ENCODE measurements at regions not wholly inside any gene's neighbourhood (a gene's known extent, or its start where the extent isn't known, plus 50 kb on each side); places are given as distances from the start of the nearest gene placed in this dataset.

- no peak overlapping the region for H3K4me3 Mint-ChIP-seq
- no peak for DNase-seq
- H3K9me3 Mint-ChIP-seq = peaks cover 16% of the 10 kb centered on the region
- H3K36me3 Mint-ChIP-seq (ENCODE audit: low read depth) = no peaks in the 10 kb centered on the region
- no peak for TF ChIP-seq CTCF (IDR thresholded peaks at IDR 0.05)
- no peaks in the 10 kb centered on the region for H3K4me1 Mint-ChIP-seq
- H3K27ac Mint-ChIP-seq = no peak overlapping the region
- peaks cover 4% of the 10 kb centered on the region for H3K27me3 Mint-ChIP-seq (ENCODE audit: low read depth, poor library complexity)
Observed at GRCh38 chr21:15560383-15561056, 169.3 kb upstream of the USP25 start.

- no peak for DNase-seq
- Mint-ChIP-seq H3K4me1 (no peaks in the 10 kb centered on the region), H3K27me3 (ENCODE audit: low read depth, poor library complexity) (peaks cover 4% of the 10 kb centered on the region), H3K9me3 (peaks cover 4% of the 10 kb centered on the region), H3K27ac (no peak overlapping the region), H3K36me3 (ENCODE audit: low read depth) (no peaks in the 10 kb centered on the region), H3K4me3 (no peak overlapping the region)
- TF ChIP-seq CTCF (IDR thresholded peaks at IDR 0.05) = no peak
Observed at GRCh38 chr21:15562748-15563147, 167.0 kb upstream of the USP25 start.

GRCh38 chr21:15564907-15565306 is 164.9 kb upstream of the USP25 start:
- TF ChIP-seq CTCF (IDR thresholded peaks at IDR 0.05) = no peak
- DNase-seq = no peak
- Mint-ChIP-seq H3K9me3 (no peaks in the 10 kb centered on the region), H3K4me3 (no peak overlapping the region), H3K27ac (no peak overlapping the region), H3K4me1 (no peaks in the 10 kb centered on the region), H3K36me3 (ENCODE audit: low read depth) (no peaks in the 10 kb centered on the region), H3K27me3 (ENCODE audit: low read depth, poor library complexity) (peaks cover 4% of the 10 kb centered on the region)

- Mint-ChIP-seq H3K27ac (no peak overlapping the region), H3K9me3 (no peaks in the 10 kb centered on the region), H3K27me3 (ENCODE audit: low read depth, poor library complexity) (peaks cover 4% of the 10 kb centered on the region), H3K36me3 (ENCODE audit: low read depth) (no peaks in the 10 kb centered on the region), H3K4me1 (no peaks in the 10 kb centered on the region), H3K4me3 (no peak overlapping the region)
- no peak for TF ChIP-seq CTCF (IDR thresholded peaks at IDR 0.05)
- no peak for DNase-seq
Observed at GRCh38 chr21:15566703-15567102, 163.1 kb upstream of the USP25 start.

- Mint-ChIP-seq H3K27me3 (ENCODE audit: low read depth, poor library complexity) (peaks cover 4% of the 10 kb centered on the region), H3K36me3 (ENCODE audit: low read depth) (no peaks in the 10 kb centered on the region), H3K4me1 (no peaks in the 10 kb centered on the region), H3K27ac (no peak overlapping the region), H3K4me3 (no peak overlapping the region), H3K9me3 (no peaks in the 10 kb centered on the region)
- no peak for TF ChIP-seq CTCF (IDR thresholded peaks at IDR 0.05)
- DNase-seq = no peak
Observed at GRCh38 chr21:15567191-15567590, 162.6 kb upstream of the USP25 start.

- DNase-seq = no peak
- Mint-ChIP-seq H3K27ac (no peak overlapping the region), H3K27me3 (ENCODE audit: low read depth, poor library complexity) (no peaks in the 10 kb centered on the region), H3K4me3 (no peak overlapping the region), H3K4me1 (no peaks in the 10 kb centered on the region), H3K36me3 (ENCODE audit: low read depth) (no peaks in the 10 kb centered on the region), H3K9me3 (no peaks in the 10 kb centered on the region)
- no peak for TF ChIP-seq CTCF (IDR thresholded peaks at IDR 0.05)
Observed at GRCh38 chr21:15568516-15568915, 161.3 kb upstream of the USP25 start.

Data from nephron progenitor cell (in vitro differentiated cells).